ENCODE measurements at regions not wholly inside any gene's neighbourhood (a gene's known extent, or its start where the extent isn't known, plus 50 kb on each side); places are given as distances from the start of the nearest gene placed in this dataset.

- H3K4me1 ChIP-seq (ENCODE audit: insufficient read depth, low read length) = 0 out of 2 replicates have a peak, but pooled peaks cover 5% of the 10 kb centered on the region
- no peaks in the 10 kb centered on the region for H3K9me3 ChIP-seq (ENCODE audit: insufficient read depth, low read depth, low read length)
- no peak overlapping the region for H3K9ac ChIP-seq (ENCODE audit: low read depth, low read length)
- H3K27ac ChIP-seq (ENCODE audit: low read depth, low read length) = no peak overlapping the region
- no peaks in the 10 kb centered on the region for H3K36me3 ChIP-seq (ENCODE audit: insufficient read depth, low read length)
- WGBS = 87% methylated on average over 5 of the region's 5 CpGs
- no peak overlapping the region for H3K4me3 ChIP-seq (ENCODE audit: low read length)
- no peaks in the 10 kb centered on the region for H3K27me3 ChIP-seq (ENCODE audit: insufficient read depth, low read length)
These were observed 150.2 kb upstream of the CBLB start for GRCh38 chr3:106018929-106019550.

DNA sequence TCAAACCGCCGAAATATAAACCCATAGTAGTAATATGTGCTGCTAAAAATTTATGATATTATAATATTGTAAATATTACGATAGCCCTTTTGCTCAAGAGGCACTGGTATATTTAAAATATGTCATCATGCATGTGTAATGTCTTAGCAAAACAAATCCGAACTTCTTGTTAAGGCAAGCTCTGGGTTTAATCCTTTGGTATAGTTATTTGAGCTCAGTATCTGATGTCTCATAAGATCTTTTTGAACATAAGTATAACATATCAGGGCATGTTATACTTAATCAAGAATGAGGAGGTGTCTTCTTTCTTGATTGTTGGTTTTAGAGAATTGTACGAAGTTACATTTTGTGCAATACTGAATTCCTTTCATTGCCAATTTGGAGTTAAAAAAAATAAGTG, 154.1 kb upstream of the CBLB start:
- H3K4me1 ChIP-seq (ENCODE audit: insufficient read depth, low read length) = no peaks in the 10 kb centered on the region
- no peak overlapping the region for H3K9ac ChIP-seq (ENCODE audit: low read depth, low read length)
- no peaks in the 10 kb centered on the region for H3K9me3 ChIP-seq (ENCODE audit: insufficient read depth, low read depth, low read length)
- H3K27me3 ChIP-seq (ENCODE audit: insufficient read depth, low read length) = no peaks in the 10 kb centered on the region
- 94% methylated on average over 3 of the region's 5 CpGs for WGBS
- no peak overlapping the region for H3K27ac ChIP-seq (ENCODE audit: low read depth, low read length)
- H3K4me3 ChIP-seq (ENCODE audit: low read length) = no peak overlapping the region
- no peaks in the 10 kb centered on the region for H3K36me3 ChIP-seq (ENCODE audit: insufficient read depth, low read length)

DNA sequence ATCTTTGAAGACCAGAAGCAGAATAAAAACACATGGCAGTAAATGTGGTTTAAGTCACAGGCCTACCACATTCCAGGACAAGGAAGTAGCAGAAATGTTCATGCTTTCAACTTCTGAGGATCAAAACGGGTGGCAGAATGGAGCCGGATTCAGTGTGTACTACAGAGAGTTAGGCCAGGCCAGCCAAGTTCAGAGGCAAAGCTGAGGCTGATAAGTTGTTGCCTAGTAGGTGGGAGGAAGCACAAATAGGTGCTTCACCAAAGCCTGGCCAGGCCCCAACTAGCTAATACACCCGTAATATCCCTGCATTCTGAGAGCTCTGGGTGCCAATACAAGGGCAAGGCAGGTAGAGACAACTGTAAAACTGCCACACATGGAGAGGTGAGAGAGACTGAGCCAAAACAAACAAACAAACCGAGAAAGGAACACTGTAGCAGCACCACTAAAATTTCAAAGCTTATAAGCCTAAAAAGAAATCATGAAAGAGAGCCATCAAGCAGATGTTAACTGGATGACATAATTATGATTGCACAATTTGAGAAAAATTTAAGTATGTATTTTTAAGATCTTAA, 156.4 kb upstream of the CBLB start:
- Histone ChIP-seq H3K9me3 (ENCODE audit: insufficient read depth, low read depth, low read length) (no peaks in the 10 kb centered on the region), H3K4me3 (ENCODE audit: low read length) (no peak overlapping the region), H3K36me3 (ENCODE audit: insufficient read depth, low read length) (no peaks in the 10 kb centered on the region), H3K4me1 (ENCODE audit: insufficient read depth, low read length) (no peaks in the 10 kb centered on the region), H3K27me3 (ENCODE audit: insufficient read depth, low read length) (no peaks in the 10 kb centered on the region), H3K27ac (ENCODE audit: low read depth, low read length) (no peak overlapping the region), H3K9ac (ENCODE audit: low read depth, low read length) (no peak overlapping the region)
- 86% methylated on average over 4 of the region's 4 CpGs for WGBS

- Histone ChIP-seq H3K4me3 (ENCODE audit: low read length) (no peak overlapping the region), H3K27ac (ENCODE audit: low read depth, low read length) (no peak overlapping the region), H3K27me3 (ENCODE audit: insufficient read depth, low read length) (no peaks in the 10 kb centered on the region), H3K9ac (ENCODE audit: low read depth, low read length) (no peak overlapping the region), H3K4me1 (ENCODE audit: insufficient read depth, low read length) (no peaks in the 10 kb centered on the region), H3K36me3 (ENCODE audit: insufficient read depth, low read length) (no peaks in the 10 kb centered on the region), H3K9me3 (ENCODE audit: insufficient read depth, low read depth, low read length) (no peaks in the 10 kb centered on the region)
- 86% methylated on average over 3 of the region's 4 CpGs for WGBS
These were observed 161.3 kb upstream of the CBLB start for GRCh38 chr3:106029954-106030626.

DNA sequence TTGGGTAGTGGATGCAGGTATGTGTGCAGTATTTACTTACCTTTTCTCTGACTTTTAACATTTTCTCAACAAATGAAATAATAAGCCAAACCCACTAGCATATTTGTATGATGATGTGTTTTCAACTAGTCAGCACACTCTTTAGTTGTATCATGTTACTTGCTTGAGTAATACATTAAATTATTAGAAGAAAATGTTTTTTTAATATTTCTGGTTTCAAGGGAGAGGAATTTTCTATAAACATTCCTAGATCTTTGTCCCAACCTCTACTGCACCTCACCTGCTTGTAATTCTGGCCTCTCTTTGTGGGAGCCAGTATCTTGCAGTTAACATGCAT, 161.8 kb upstream of the CBLB start:
- no peaks in the 10 kb centered on the region for H3K36me3 ChIP-seq (ENCODE audit: insufficient read depth, low read length)
- no peaks in the 10 kb centered on the region for H3K4me1 ChIP-seq (ENCODE audit: insufficient read depth, low read length)
- H3K9me3 ChIP-seq (ENCODE audit: insufficient read depth, low read depth, low read length) = no peaks in the 10 kb centered on the region
- no peak overlapping the region for H3K27ac ChIP-seq (ENCODE audit: low read depth, low read length)
- no peak overlapping the region for H3K9ac ChIP-seq (ENCODE audit: low read depth, low read length)
- H3K27me3 ChIP-seq (ENCODE audit: insufficient read depth, low read length) = no peaks in the 10 kb centered on the region
- H3K4me3 ChIP-seq (ENCODE audit: low read length) = no peak overlapping the region

DNA sequence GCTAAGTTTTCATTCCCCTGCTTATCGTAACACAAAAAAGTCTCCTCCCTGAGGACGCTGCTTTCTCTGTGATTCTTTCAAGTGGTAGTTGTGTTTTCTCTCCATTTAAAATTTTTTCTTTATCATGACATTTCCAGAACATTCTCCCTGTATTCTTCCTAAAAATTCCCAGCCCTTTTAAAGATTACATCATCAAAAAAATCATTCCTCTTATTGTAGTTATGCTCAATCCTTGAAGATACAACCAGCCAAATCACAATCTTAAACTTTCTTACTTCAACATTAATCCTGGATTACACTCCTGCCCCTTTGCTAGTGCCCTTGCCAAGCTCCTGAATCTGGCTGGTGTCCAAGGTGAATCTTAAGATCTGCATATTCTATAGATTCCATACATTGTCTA, 163.7 kb upstream of the CBLB start:
- no peak overlapping the region for H3K27ac ChIP-seq (ENCODE audit: low read depth, low read length)
- 100% methylated on average over 2 of the region's 2 CpGs for WGBS
- no peak overlapping the region for H3K4me3 ChIP-seq (ENCODE audit: low read length)
- no peaks in the 10 kb centered on the region for H3K36me3 ChIP-seq (ENCODE audit: insufficient read depth, low read length)
- no peaks in the 10 kb centered on the region for H3K4me1 ChIP-seq (ENCODE audit: insufficient read depth, low read length)
- no peaks in the 10 kb centered on the region for H3K9me3 ChIP-seq (ENCODE audit: insufficient read depth, low read depth, low read length)
- no peak overlapping the region for H3K9ac ChIP-seq (ENCODE audit: low read depth, low read length)
- no peaks in the 10 kb centered on the region for H3K27me3 ChIP-seq (ENCODE audit: insufficient read depth, low read length)

- Histone ChIP-seq H3K36me3 (ENCODE audit: insufficient read depth, low read length) (no peaks in the 10 kb centered on the region), H3K4me3 (ENCODE audit: low read length) (no peak overlapping the region), H3K9me3 (ENCODE audit: insufficient read depth, low read depth, low read length) (no peaks in the 10 kb centered on the region), H3K27me3 (ENCODE audit: insufficient read depth, low read length) (no peaks in the 10 kb centered on the region), H3K27ac (ENCODE audit: low read depth, low read length) (no peak overlapping the region), H3K9ac (ENCODE audit: low read depth, low read length) (no peak overlapping the region), H3K4me1 (ENCODE audit: insufficient read depth, low read length) (no peaks in the 10 kb centered on the region)
- WGBS = 82% methylated on average over 2 of the region's 2 CpGs
These were observed 164.8 kb upstream of the CBLB start for GRCh38 chr3:106033654-106034053.

GRCh38 chr3:106034313-106034712, 165.5 kb upstream of the CBLB start:
- no peak overlapping the region for H3K27ac ChIP-seq (ENCODE audit: low read depth, low read length)
- no peaks in the 10 kb centered on the region for H3K27me3 ChIP-seq (ENCODE audit: insufficient read depth, low read length)
- no peak overlapping the region for H3K4me3 ChIP-seq (ENCODE audit: low read length)
- 92% methylated on average over 2 of the region's 2 CpGs for WGBS
- H3K9me3 ChIP-seq (ENCODE audit: insufficient read depth, low read depth, low read length) = no peaks in the 10 kb centered on the region
- no peak overlapping the region for H3K9ac ChIP-seq (ENCODE audit: low read depth, low read length)
- no peaks in the 10 kb centered on the region for H3K36me3 ChIP-seq (ENCODE audit: insufficient read depth, low read length)
- no peaks in the 10 kb centered on the region for H3K4me1 ChIP-seq (ENCODE audit: insufficient read depth, low read length)

GRCh38 chr3:106035619-106036018, 166.8 kb upstream of the CBLB start:
- H3K4me1 ChIP-seq (ENCODE audit: insufficient read depth, low read length) = no peaks in the 10 kb centered on the region
- 93% methylated on average over 4 of the region's 4 CpGs for WGBS
- H3K9me3 ChIP-seq (ENCODE audit: insufficient read depth, low read depth, low read length) = no peaks in the 10 kb centered on the region
- no peak overlapping the region for H3K4me3 ChIP-seq (ENCODE audit: low read length)
- H3K9ac ChIP-seq (ENCODE audit: low read depth, low read length) = no peak overlapping the region
- no peaks in the 10 kb centered on the region for H3K36me3 ChIP-seq (ENCODE audit: insufficient read depth, low read length)
- no peak overlapping the region for H3K27ac ChIP-seq (ENCODE audit: low read depth, low read length)
- no peaks in the 10 kb centered on the region for H3K27me3 ChIP-seq (ENCODE audit: insufficient read depth, low read length)

GRCh38 chr3:106036696-106037095, 167.9 kb upstream of the CBLB start:
- Histone ChIP-seq H3K4me1 (ENCODE audit: insufficient read depth, low read length) (no peaks in the 10 kb centered on the region), H3K36me3 (ENCODE audit: insufficient read depth, low read length) (no peaks in the 10 kb centered on the region), H3K9me3 (ENCODE audit: insufficient read depth, low read depth, low read length) (no peaks in the 10 kb centered on the region), H3K4me3 (ENCODE audit: low read length) (no peak overlapping the region), H3K27ac (ENCODE audit: low read depth, low read length) (no peak overlapping the region), H3K9ac (ENCODE audit: low read depth, low read length) (no peak overlapping the region), H3K27me3 (ENCODE audit: insufficient read depth, low read length) (no peaks in the 10 kb centered on the region)
- 86% methylated on average over 1 of the region's 1 CpG for WGBS

- WGBS = 100% methylated on average over 2 of the region's 2 CpGs
- Histone ChIP-seq H3K4me1 (ENCODE audit: insufficient read depth, low read length) (no peaks in the 10 kb centered on the region), H3K36me3 (ENCODE audit: insufficient read depth, low read length) (no peaks in the 10 kb centered on the region), H3K9me3 (ENCODE audit: insufficient read depth, low read depth, low read length) (no peaks in the 10 kb centered on the region), H3K27me3 (ENCODE audit: insufficient read depth, low read length) (no peaks in the 10 kb centered on the region), H3K9ac (ENCODE audit: low read depth, low read length) (no peak overlapping the region), H3K4me3 (ENCODE audit: low read length) (no peak overlapping the region), H3K27ac (ENCODE audit: low read depth, low read length) (no peak overlapping the region)
These were observed 178.4 kb upstream of the CBLB start for GRCh38 chr3:106047221-106047620.

Measured in HUES64 (cell line).